ENCODE measurements at regions not wholly inside any gene's neighbourhood (a gene's known extent, or its start where the extent isn't known, plus 50 kb on each side); places are given as distances from the start of the nearest gene placed in this dataset.

DNA sequence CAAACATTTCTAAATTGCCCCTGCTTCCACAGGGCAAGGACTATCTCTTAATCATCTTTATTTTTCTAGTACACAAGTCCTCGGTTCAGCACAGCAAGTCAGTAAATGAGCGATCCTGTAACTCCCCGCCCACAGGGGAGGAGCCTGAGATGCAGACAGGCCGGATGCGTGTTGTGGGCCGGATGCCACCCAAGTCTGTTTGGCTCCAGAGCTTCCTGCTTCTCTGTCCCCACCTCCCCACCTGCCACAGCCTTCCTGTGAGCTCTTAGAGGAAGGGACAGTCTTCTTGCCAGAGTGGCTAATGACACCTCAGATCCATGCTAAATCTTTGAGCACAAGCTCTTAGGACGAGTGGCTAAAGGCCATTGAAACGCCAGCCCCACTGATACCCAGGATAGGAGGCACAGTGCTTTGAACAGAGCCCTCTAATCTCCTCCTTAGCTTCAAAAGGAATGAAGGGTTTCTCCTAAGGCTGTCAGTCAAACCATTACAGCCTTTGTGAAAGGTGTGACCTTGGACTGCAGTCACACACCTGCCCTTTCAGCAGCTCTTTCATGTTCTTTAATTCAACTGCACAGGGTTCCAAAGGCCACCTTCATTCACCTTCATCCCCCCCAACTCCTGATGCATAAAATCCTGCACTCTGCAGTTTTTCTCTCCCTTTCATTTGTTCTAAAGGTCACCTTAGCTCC is 264.3 kb downstream of the TFAP2C start:
- Histone ChIP-seq H3K4me2 (ENCODE audit: low read length) (no peak overlapping the region), H3K4me3 (ENCODE audit: low read length) (no peak overlapping the region), H3K4me1 (ENCODE audit: control insufficient read depth, insufficient read depth, low read length) (no peaks in the 10 kb centered on the region), H3K9ac (ENCODE audit: low read depth, low read length) (no peak overlapping the region), H3K27me3 (ENCODE audit: control insufficient read depth, insufficient read depth, low read length) (no peaks in the 10 kb centered on the region), H3K36me3 (ENCODE audit: insufficient read depth, low read length) (no peaks in the 10 kb centered on the region), H3K9me3 (replicated peaks; ENCODE audit: low read length) (no peaks in the 10 kb centered on the region)

DNA sequence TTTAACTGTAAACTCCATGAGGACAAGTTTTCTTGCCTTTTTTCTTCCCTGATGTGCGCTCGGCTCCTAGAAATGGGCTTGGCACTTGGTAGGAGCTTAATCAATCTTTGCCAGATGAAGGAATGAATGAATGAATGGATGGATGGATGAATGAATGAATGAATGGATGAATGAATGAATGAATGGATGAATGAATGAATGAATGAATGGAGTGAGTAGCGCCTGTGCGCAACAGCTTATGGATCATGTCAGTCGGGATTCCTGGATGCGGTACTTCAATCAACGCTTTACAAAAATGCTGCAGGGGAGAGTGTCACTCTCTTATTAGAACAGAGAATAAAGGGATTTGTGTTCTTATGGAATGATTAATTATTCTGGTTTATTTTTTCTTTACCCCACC is 267.3 kb downstream of the TFAP2C start:
- H3K36me3 ChIP-seq (ENCODE audit: insufficient read depth, low read length) = no peaks in the 10 kb centered on the region
- H3K4me3 ChIP-seq (ENCODE audit: low read length) = no peak overlapping the region
- H3K27me3 ChIP-seq (ENCODE audit: control insufficient read depth, insufficient read depth, low read length) = no peaks in the 10 kb centered on the region
- no peak overlapping the region for H3K4me2 ChIP-seq (ENCODE audit: low read length)
- peaks cover 3% of the 10 kb centered on the region for H3K9me3 ChIP-seq (replicated peaks; ENCODE audit: low read length)
- H3K4me1 ChIP-seq (ENCODE audit: control insufficient read depth, insufficient read depth, low read length) = no peaks in the 10 kb centered on the region
- H3K9ac ChIP-seq (ENCODE audit: low read depth, low read length) = no peak overlapping the region

DNA sequence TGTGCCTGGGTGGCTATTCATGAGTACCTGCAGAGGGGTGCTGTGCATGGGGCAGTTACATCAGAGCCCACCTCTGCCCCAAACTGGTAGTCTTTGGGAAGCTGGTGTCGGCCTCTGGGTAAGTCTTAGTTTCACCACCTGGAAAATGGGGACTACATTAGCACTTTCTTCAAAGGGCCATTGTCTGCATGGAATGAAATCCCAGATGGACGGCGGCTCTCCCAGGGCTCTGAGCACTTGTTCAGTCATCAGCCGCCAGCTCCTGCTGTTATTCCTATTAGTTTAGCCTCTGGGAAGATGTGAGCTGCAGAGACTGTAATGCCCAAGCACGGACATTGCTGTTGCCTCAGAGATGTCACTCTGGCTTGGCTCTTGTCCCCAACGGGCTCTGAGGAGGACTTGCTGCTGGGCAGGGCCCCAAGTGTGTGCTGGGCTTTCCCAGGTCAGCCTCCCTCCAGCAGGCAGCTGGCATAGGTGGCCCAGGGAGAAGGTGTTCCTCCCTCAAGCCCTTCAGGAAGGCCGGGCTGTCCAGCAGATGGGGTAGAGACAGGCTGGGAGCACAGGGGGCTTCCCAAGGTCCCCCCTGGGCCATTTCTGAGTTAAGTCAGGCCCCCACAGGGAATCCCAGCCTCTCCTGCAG is 268.3 kb downstream of the TFAP2C start:
- Histone ChIP-seq H3K27me3 (ENCODE audit: control insufficient read depth, insufficient read depth, low read length) (no peaks in the 10 kb centered on the region), H3K4me1 (ENCODE audit: control insufficient read depth, insufficient read depth, low read length) (no peaks in the 10 kb centered on the region), H3K36me3 (ENCODE audit: insufficient read depth, low read length) (no peaks in the 10 kb centered on the region), H3K4me2 (ENCODE audit: low read length) (no peak overlapping the region), H3K9ac (ENCODE audit: low read depth, low read length) (no peak overlapping the region), H3K9me3 (replicated peaks; ENCODE audit: low read length) (peaks cover 5% of the 10 kb centered on the region), H3K4me3 (ENCODE audit: low read length) (no peak overlapping the region)

DNA sequence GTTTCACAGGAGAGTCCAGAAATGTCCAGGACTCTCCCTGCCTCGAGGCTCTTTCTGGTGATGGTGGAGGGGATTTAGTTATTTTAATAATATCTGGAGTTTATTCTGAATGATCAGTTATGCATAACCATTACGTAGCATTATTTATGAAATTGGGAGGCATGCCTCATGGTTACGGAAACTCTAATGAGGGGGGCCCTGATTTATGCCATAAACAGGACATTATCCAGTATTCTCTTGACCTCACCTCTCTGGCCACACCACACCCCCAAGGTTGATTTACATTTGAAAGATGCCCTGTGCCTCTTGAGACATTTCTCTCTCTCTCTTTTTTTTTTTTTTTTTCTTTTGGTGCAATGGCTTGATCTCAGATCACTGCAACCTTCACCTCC is 268.8 kb downstream of the TFAP2C start:
- H3K9me3 ChIP-seq (replicated peaks; ENCODE audit: low read length) = peaks cover 5% of the 10 kb centered on the region
- no peaks in the 10 kb centered on the region for H3K27me3 ChIP-seq (ENCODE audit: control insufficient read depth, insufficient read depth, low read length)
- H3K4me1 ChIP-seq (ENCODE audit: control insufficient read depth, insufficient read depth, low read length) = no peaks in the 10 kb centered on the region
- no peak overlapping the region for H3K4me2 ChIP-seq (ENCODE audit: low read length)
- H3K36me3 ChIP-seq (ENCODE audit: insufficient read depth, low read length) = no peaks in the 10 kb centered on the region
- no peak overlapping the region for H3K4me3 ChIP-seq (ENCODE audit: low read length)
- no peak overlapping the region for H3K9ac ChIP-seq (ENCODE audit: low read depth, low read length)

DNA sequence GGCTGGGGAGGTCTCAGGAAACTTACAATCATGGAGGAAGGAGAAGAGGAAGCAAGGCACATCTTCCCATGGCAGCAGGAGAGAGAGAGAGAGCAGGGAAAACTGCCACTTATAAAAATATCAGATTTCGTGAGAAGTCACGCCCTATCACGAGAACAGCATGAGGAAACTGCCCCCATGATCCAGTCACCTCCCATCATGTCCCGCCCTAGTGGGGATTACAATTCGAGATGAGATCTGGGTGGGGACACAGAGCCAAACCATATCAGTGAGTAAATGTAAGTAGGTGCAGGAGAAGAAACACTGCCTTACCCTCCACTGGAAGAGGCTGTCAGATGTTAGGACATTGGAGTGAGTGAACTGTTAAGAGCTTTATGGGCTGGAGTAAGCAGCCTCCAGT is 270.4 kb downstream of the TFAP2C start:
- Histone ChIP-seq H3K9me3 (replicated peaks; ENCODE audit: low read length) (peaks cover 5% of the 10 kb centered on the region), H3K9ac (ENCODE audit: low read depth, low read length) (no peak overlapping the region), H3K4me3 (ENCODE audit: low read length) (no peak overlapping the region), H3K4me1 (ENCODE audit: control insufficient read depth, insufficient read depth, low read length) (no peaks in the 10 kb centered on the region), H3K27me3 (ENCODE audit: control insufficient read depth, insufficient read depth, low read length) (no peaks in the 10 kb centered on the region), H3K36me3 (ENCODE audit: insufficient read depth, low read length) (no peaks in the 10 kb centered on the region), H3K4me2 (ENCODE audit: low read length) (no peak overlapping the region)

DNA sequence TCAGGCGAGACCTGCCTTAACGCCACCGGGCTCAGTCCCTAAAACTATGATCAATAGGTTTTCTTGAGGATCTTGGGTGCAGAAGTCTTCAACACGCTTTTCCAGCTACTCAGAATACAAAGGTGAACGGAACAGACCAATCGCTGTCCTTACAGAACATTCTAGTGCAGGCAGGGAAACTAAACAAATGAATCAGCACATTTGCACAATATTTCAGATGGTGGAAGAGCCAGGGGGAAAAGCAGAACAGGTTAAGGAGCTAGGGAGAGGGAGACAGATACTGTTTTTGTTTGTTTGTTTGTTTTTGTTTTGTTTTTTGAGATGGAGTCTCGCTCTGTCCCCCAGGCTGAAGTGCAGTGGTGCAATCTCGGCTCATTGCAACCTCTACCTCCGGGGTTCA is 271.1 kb downstream of the TFAP2C start:
- Histone ChIP-seq H3K4me2 (ENCODE audit: low read length) (no peak overlapping the region), H3K27me3 (ENCODE audit: control insufficient read depth, insufficient read depth, low read length) (no peaks in the 10 kb centered on the region), H3K4me3 (ENCODE audit: low read length) (no peak overlapping the region), H3K4me1 (ENCODE audit: control insufficient read depth, insufficient read depth, low read length) (no peaks in the 10 kb centered on the region), H3K36me3 (ENCODE audit: insufficient read depth, low read length) (no peaks in the 10 kb centered on the region), H3K9ac (ENCODE audit: low read depth, low read length) (no peak overlapping the region), H3K9me3 (replicated peaks; ENCODE audit: low read length) (peaks cover 5% of the 10 kb centered on the region)

DNA sequence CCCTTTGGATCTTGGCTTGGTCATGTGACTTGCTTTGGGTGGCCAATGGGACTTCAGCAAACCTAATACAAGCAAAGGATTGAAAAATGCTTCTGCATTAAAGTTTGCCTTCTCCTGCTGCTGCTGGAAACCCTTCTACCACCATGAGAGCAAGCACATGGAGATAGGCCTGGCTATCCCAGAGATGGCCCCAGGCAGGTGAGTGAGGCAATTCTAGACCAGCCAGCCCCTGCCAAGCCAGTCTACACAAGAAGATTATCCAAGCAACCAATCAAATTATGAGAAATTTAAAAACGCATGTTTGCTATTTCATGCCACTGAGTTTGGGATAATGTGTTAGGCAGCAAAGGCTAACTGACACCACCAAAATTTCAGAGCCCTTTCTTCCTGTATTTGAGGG is 274.3 kb downstream of the TFAP2C start:
- no peaks in the 10 kb centered on the region for H3K27me3 ChIP-seq (ENCODE audit: control insufficient read depth, insufficient read depth, low read length)
- H3K4me1 ChIP-seq (ENCODE audit: control insufficient read depth, insufficient read depth, low read length) = no peaks in the 10 kb centered on the region
- no peak overlapping the region for H3K4me2 ChIP-seq (ENCODE audit: low read length)
- H3K9me3 ChIP-seq (replicated peaks; ENCODE audit: low read length) = peaks cover 10% of the 10 kb centered on the region
- H3K9ac ChIP-seq (ENCODE audit: low read depth, low read length) = no peak overlapping the region
- no peaks in the 10 kb centered on the region for H3K36me3 ChIP-seq (ENCODE audit: insufficient read depth, low read length)
- no peak overlapping the region for H3K4me3 ChIP-seq (ENCODE audit: low read length)

DNA sequence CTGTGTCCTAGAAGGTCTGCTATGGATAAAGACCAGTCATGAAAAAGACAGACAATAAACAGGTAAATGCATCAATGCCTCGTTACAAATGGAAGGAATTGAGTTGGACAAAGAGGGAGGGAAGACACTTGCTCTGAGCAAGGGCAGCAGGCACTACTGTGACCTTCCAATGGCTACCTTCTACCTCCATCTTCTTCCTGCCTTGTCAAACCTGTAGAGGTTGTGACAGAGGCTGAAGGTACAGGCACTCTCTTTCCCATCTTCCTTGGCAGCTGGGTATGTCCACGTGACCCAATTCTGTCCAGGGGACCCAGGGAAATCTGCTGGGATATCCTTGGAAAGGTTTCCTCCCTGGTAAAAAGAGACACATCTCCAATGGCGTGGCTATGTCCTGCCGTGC is 274.8 kb downstream of the TFAP2C start:
- Histone ChIP-seq H3K4me2 (ENCODE audit: low read length) (no peak overlapping the region), H3K9me3 (replicated peaks; ENCODE audit: low read length) (peaks cover 14% of the 10 kb centered on the region), H3K27me3 (ENCODE audit: control insufficient read depth, insufficient read depth, low read length) (no peaks in the 10 kb centered on the region), H3K9ac (ENCODE audit: low read depth, low read length) (no peak overlapping the region), H3K4me3 (ENCODE audit: low read length) (no peak overlapping the region), H3K4me1 (ENCODE audit: control insufficient read depth, insufficient read depth, low read length) (no peaks in the 10 kb centered on the region), H3K36me3 (ENCODE audit: insufficient read depth, low read length) (no peaks in the 10 kb centered on the region)

DNA sequence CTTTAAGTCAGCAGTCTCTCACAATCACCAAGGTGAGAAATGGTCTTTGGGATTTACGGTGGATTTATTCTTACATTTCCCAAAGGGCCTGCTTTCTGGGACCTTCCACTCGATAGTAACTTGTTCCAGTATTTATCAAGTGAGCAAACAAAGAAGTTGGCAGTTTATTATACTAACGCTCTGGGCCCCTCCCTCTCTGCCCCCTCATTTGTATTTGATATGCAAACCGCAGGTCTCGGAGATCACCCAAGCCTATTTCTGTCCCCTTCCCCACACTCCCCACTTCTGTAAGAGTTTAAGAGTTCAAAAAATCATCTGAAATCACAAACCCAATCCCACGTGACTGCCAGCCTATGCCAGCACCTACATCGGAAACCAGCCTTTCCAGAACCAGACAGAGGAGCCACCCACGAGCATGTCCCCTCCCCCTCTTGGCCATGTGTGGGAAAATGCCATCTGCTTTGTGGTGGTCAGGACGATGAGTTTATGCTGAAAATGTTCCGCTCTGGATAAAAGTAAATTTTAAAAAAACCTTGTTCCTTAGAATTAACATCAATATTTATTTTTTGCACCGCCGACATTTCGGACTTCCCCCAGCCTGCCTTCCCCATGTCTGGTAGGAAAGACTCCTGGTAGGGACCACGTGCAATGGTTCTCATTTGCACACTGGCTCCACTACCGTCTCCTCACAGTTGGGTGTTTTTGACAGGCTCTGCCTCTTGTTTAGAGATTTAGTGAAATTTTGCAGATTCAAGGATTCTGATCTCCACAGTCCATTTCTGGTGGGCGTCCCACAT is 281.0 kb downstream of the TFAP2C start:
- Histone ChIP-seq H3K9me3 (replicated peaks; ENCODE audit: low read length) (peaks cover 14% of the 10 kb centered on the region), H3K27me3 (ENCODE audit: control insufficient read depth, insufficient read depth, low read length) (no peaks in the 10 kb centered on the region), H3K4me1 (ENCODE audit: control insufficient read depth, insufficient read depth, low read length) (no peaks in the 10 kb centered on the region), H3K9ac (ENCODE audit: low read depth, low read length) (no peak overlapping the region), H3K36me3 (ENCODE audit: insufficient read depth, low read length) (no peaks in the 10 kb centered on the region), H3K4me3 (ENCODE audit: low read length) (no peak overlapping the region), H3K4me2 (ENCODE audit: low read length) (no peak overlapping the region)

DNA sequence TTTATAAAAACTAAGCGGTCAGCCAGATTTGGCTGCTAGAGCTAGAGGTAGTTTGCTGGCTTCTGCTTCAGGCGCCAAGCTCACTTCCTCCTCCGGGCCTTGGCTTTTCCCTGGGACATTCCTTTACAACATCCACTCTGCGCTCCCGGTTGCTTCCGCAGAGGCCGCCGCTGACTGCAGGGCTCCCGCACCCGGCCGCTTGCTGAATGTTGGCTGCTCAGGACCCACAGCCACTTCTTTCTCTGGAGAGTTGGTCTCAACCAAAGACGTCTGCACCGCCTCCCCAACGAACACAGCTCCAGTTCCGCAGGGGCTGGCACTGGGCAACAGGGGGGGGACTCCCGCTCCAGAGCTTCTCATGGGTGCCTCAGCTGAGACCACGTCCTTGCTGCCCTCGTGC is 282.8 kb downstream of the TFAP2C start:
- no peak overlapping the region for H3K4me3 ChIP-seq (ENCODE audit: low read length)
- peaks cover 14% of the 10 kb centered on the region for H3K9me3 ChIP-seq (replicated peaks; ENCODE audit: low read length)
- no peaks in the 10 kb centered on the region for H3K27me3 ChIP-seq (ENCODE audit: control insufficient read depth, insufficient read depth, low read length)
- H3K9ac ChIP-seq (ENCODE audit: low read depth, low read length) = no peak overlapping the region
- H3K36me3 ChIP-seq (ENCODE audit: insufficient read depth, low read length) = no peaks in the 10 kb centered on the region
- no peak overlapping the region for H3K4me2 ChIP-seq (ENCODE audit: low read length)
- no peaks in the 10 kb centered on the region for H3K4me1 ChIP-seq (ENCODE audit: control insufficient read depth, insufficient read depth, low read length)

DNA sequence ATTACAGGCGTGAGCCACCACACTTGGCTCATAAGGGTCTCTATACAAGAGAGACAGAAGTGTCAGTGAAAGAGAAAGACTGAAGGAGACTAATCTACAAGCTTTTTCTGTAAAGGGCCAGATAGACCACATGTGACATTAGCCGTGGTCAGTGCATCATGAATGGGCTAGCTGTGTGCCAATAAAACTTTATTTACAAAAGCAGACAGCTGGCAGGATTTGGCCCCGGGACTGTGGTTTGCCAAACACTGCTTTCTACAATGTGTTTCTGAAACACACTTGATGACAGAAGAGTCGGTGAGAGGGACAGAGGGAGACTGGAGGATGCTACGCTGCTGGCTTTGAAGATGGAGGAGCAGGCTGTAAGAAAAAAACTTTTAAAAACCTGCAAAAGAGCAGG is 285.4 kb downstream of the TFAP2C start:
- Histone ChIP-seq H3K9me3 (replicated peaks; ENCODE audit: low read length) (peaks cover 9% of the 10 kb centered on the region), H3K4me3 (ENCODE audit: low read length) (no peak overlapping the region), H3K4me2 (ENCODE audit: low read length) (no peak overlapping the region), H3K27me3 (ENCODE audit: control insufficient read depth, insufficient read depth, low read length) (no peaks in the 10 kb centered on the region), H3K9ac (ENCODE audit: low read depth, low read length) (no peak overlapping the region), H3K36me3 (ENCODE audit: insufficient read depth, low read length) (no peaks in the 10 kb centered on the region), H3K4me1 (ENCODE audit: control insufficient read depth, insufficient read depth, low read length) (no peaks in the 10 kb centered on the region)

DNA sequence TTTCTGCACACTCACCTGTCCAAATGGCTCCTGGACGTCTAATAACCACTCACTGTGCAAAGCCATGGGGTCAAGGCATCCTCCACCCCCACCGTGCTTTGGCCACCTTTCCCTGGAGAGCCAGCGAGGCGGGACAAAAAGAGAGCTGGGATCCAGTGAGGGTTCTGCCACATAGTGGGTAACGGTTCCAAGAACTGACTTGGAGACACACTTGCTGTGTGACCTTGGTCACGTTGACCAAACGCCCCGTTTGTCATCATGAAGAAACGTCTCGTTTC is 287.2 kb downstream of the TFAP2C start:
- Histone ChIP-seq H3K9ac (ENCODE audit: low read depth, low read length) (no peak overlapping the region), H3K36me3 (ENCODE audit: insufficient read depth, low read length) (no peaks in the 10 kb centered on the region), H3K27me3 (ENCODE audit: control insufficient read depth, insufficient read depth, low read length) (no peaks in the 10 kb centered on the region), H3K9me3 (replicated peaks; ENCODE audit: low read length) (peaks cover 5% of the 10 kb centered on the region), H3K4me3 (ENCODE audit: low read length) (no peak overlapping the region), H3K4me1 (ENCODE audit: control insufficient read depth, insufficient read depth, low read length) (no peaks in the 10 kb centered on the region), H3K4me2 (ENCODE audit: low read length) (no peak overlapping the region)

Measured in skeletal muscle satellite cell (primary cell).